H1 (cell line): ENCODE measurements at regions not wholly inside any gene's neighbourhood (a gene's known extent, or its start where the extent isn't known, plus 50 kb on each side); places are given as distances from the start of the nearest gene placed in this dataset.

Experiments used
- BRCA1 ChIP-seq: IDR thresholded peaks from 2 replicates; pipeline ENCODE4 v1.6.1; 2012; ENCODE audit warnings: low read depth, low read length, improper control_type of control experiment
- CEBPB ChIP-seq: IDR thresholded peaks from 2 replicates; pipeline ENCODE4 v1.6.1; 2012; ENCODE audit warnings: low read depth, low read length
- CTCF ChIP-seq, 3 experiments: IDR thresholded peaks; 1 replicate in 2 of 3; 2 replicates in 1 of 3; pipeline versions ENCODE4 v1.5.1 to v1.6.1; 2011; ENCODE audit warnings: low read length in 3 of 3, mild to moderate bottlenecking in 3 of 3, inconsistent platforms in 2 of 3, low read depth in 1 of 3, moderate library complexity in 1 of 3; ENCODE audit not compliant: insufficient read depth in 1 of 3; ENCODE audit errors: control extremely low read depth in 1 of 3
- EP300 ChIP-seq, 2 experiments: IDR thresholded peaks; 1 replicate in 1 of 2; 2 replicates in 1 of 2; pipeline ENCODE4 v1.6.1; 2011 to 2012; ENCODE audit warnings: low read depth in 2 of 2, low read length in 2 of 2, mild to moderate bottlenecking in 2 of 2, borderline replicate concordance in 1 of 2, inconsistent platforms in 1 of 2, moderate library complexity in 1 of 2
- JUN ChIP-seq: IDR thresholded peaks from 2 replicates; pipeline ENCODE4 v1.6.1; 2011; ENCODE audit warnings: low read depth, mild to moderate bottlenecking, improper control_type of control experiment, low read length
- POLR2A ChIP-seq, 2 experiments: IDR thresholded peaks; 1 replicate in 1 of 2; 2 replicates in 1 of 2; pipeline ENCODE4 v1.6.1; 2011; ENCODE audit warnings: low read depth in 2 of 2, low read length in 2 of 2, mild to moderate bottlenecking in 2 of 2; ENCODE audit errors: control extremely low read depth in 1 of 2
- POLR2AphosphoS5 ChIP-seq: IDR thresholded peaks from 2 replicates; pipeline ENCODE4 v1.6.1; 2011; ENCODE audit warnings: low read depth, low read length
- RAD21 ChIP-seq, 2 experiments: IDR thresholded peaks in 1 of 2; conservative IDR thresholded peaks in 1 of 2; 2 replicates each; pipeline ENCODE4 v1.6.1; 2011; ENCODE audit warnings: low read depth in 2 of 2, low read length in 2 of 2, improper control_type of control experiment in 1 of 2, inconsistent platforms in 1 of 2, mild to moderate bottlenecking in 1 of 2, moderate library complexity in 1 of 2
- SIN3A ChIP-seq, 2 experiments: IDR thresholded peaks in 1 of 2; conservative IDR thresholded peaks in 1 of 2; 2 replicates each; pipeline ENCODE4 v1.6.1; 2011 to 2012; ENCODE audit warnings: low read length in 2 of 2, improper control_type of control experiment in 1 of 2, low read depth in 1 of 2, mild to moderate bottlenecking in 1 of 2
- TAF1 ChIP-seq: IDR thresholded peaks from 2 replicates; pipeline ENCODE4 v1.6.1; 2011; ENCODE audit warnings: mild to moderate bottlenecking, low read depth, low read length
- YY1 ChIP-seq: IDR thresholded peaks from 2 replicates; pipeline ENCODE4 v1.6.1; 2011; ENCODE audit warnings: low read depth, mild to moderate bottlenecking, low read length

- TF ChIP-seq SIN3A (conservative IDR thresholded peaks at IDR 0.05 in 1 of 2, IDR thresholded peaks at IDR 0.05 in 1 of 2; ENCODE audit: low read depth in 1 of 2, low read length in 2 of 2): no peak
- TF ChIP-seq CTCF (IDR thresholded peaks at IDR 0.05; ENCODE audit: control extremely low read depth in 1 of 3, insufficient read depth in 1 of 3, low read depth in 1 of 3, low read length in 3 of 3): no peak
- no peak for TF ChIP-seq CEBPB
- no peak for TF ChIP-seq JUN
- no peak for TF ChIP-seq POLR2AphosphoS5
- TF ChIP-seq EP300 (IDR thresholded peaks at IDR 0.05; ENCODE audit: borderline replicate concordance in 1 of 2, low read depth in 2 of 2, low read length in 2 of 2): no peak
- TF ChIP-seq POLR2A (IDR thresholded peaks at IDR 0.05; ENCODE audit: control extremely low read depth in 1 of 2, low read depth in 2 of 2, low read length in 2 of 2): no peak
- TF ChIP-seq RAD21 (IDR thresholded peaks at IDR 0.05 in 1 of 2, conservative IDR thresholded peaks at IDR 0.05 in 1 of 2; ENCODE audit: low read depth in 2 of 2, low read length in 2 of 2): no peak
- TF ChIP-seq BRCA1: no peak
- no peak for TF ChIP-seq TAF1
- no peak for TF ChIP-seq YY1
These were observed 52.4 kb upstream of the SI start for GRCh38 chr3:165130708-165131107.
